Mesodermal cell (in vitro differentiated cells): ENCODE measurements at regions not wholly inside any gene's neighbourhood (a gene's known extent, or its start where the extent isn't known, plus 50 kb on each side); places are given as distances from the start of the nearest gene placed in this dataset.

Experiments
- H3K27ac ChIP-seq: 2 replicates; pipeline ENCODE4 v1.7.0; 2013; ENCODE audit warnings: mild to moderate bottlenecking, low read depth, low read length, moderate library complexity; ENCODE audit not compliant: severe bottlenecking
- H3K36me3 ChIP-seq: 2 replicates; pipeline ENCODE4 v1.7.1; 2013; ENCODE audit warnings: mild to moderate bottlenecking, low read length, moderate library complexity; ENCODE audit not compliant: control insufficient read depth, insufficient read depth
- H3K4me1 ChIP-seq: one replicate; pipeline ENCODE4 v1.7.1; 2013; ENCODE audit warnings: mild to moderate bottlenecking, low read length; ENCODE audit not compliant: insufficient read depth, control insufficient read depth, poor library complexity, severe bottlenecking
- H3K4me3 ChIP-seq: 2 replicates; pipeline ENCODE4 v1.7.0; 2013; ENCODE audit warnings: low read length, control low read depth, mild to moderate bottlenecking; ENCODE audit not compliant: insufficient read depth, poor library complexity, severe bottlenecking; ENCODE audit errors: extremely low read depth
- H3K9me3 ChIP-seq: 2 replicates; pipeline ENCODE4 v1.7.1; 2013; ENCODE audit warnings: mild to moderate bottlenecking, low read length, moderate library complexity; ENCODE audit not compliant: control insufficient read depth
- WGBS, 2 experiments: methylation state at CpG; one replicate each; pipeline ENCODE4 v1.1.5; 2013; ENCODE audit warnings: missing lambda C conversion rate in 2 of 2; ENCODE audit not compliant: insufficient coverage in 2 of 2; 5-methylcytosine and 5-hydroxymethylcytosine counted together

GRCh38 chr6:74253261-74253660 lies 557.3 kb downstream of the CD109 start:
- H3K27ac ChIP-seq: no peak overlapping the region
- WGBS, 2 experiments: 96 to 100% methylated on average over 1 to 2 of the region's 2 CpGs

GRCh38 chr6:74250161-74250818 lies 554.3 kb downstream of the CD109 start:
- Histone ChIP-seq H3K9me3 (no peaks in the 10 kb centered on the region), H3K4me3 (no peak overlapping the region), H3K36me3 (no peaks in the 10 kb centered on the region), H3K27ac (no peak overlapping the region), H3K4me1 (no peaks in the 10 kb centered on the region)
- no CpG with 5 or more reads among the region's 2 CpGs for WGBS, 2 experiments

More at GRCh38 chr6:74253261-74253660, 557.3 kb downstream of the CD109 start:
- H3K36me3 ChIP-seq: no peaks in the 10 kb centered on the region
- no peaks in the 10 kb centered on the region for H3K9me3 ChIP-seq
- no peaks in the 10 kb centered on the region for H3K4me1 ChIP-seq
- H3K4me3 ChIP-seq: no peak overlapping the region

GRCh38 chr6:74249658-74250057 lies 553.7 kb downstream of the CD109 start:
- H3K4me1 ChIP-seq: no peaks in the 10 kb centered on the region
- no peaks in the 10 kb centered on the region for H3K36me3 ChIP-seq
- H3K9me3 ChIP-seq: no peaks in the 10 kb centered on the region
- H3K27ac ChIP-seq: no peak overlapping the region
- no peak overlapping the region for H3K4me3 ChIP-seq
- WGBS, 2 experiments: no CpG with 5 or more reads among the region's 2 CpGs

GRCh38 chr6:74248966-74249365 lies 553.0 kb downstream of the CD109 start:
- no peak overlapping the region for H3K4me3 ChIP-seq
- H3K27ac ChIP-seq: no peak overlapping the region
- H3K4me1 ChIP-seq: no peaks in the 10 kb centered on the region
- no CpG with 5 or more reads among the region's 2 CpGs for WGBS, 2 experiments
- H3K9me3 ChIP-seq: no peaks in the 10 kb centered on the region
- no peaks in the 10 kb centered on the region for H3K36me3 ChIP-seq

GRCh38 chr6:74222768-74223333 lies 526.8 kb downstream of the CD109 start:
- Histone ChIP-seq H3K4me3 (no peak overlapping the region), H3K36me3 (no peaks in the 10 kb centered on the region), H3K27ac (peak overlapping the region; percentile 59), H3K9me3 (no peaks in the 10 kb centered on the region), H3K4me1 (peaks cover 11% of the 10 kb centered on the region)
- WGBS, 2 experiments: 48 to 66% methylated on average over 8 to 9 of the region's 12 CpGs

DNA sequence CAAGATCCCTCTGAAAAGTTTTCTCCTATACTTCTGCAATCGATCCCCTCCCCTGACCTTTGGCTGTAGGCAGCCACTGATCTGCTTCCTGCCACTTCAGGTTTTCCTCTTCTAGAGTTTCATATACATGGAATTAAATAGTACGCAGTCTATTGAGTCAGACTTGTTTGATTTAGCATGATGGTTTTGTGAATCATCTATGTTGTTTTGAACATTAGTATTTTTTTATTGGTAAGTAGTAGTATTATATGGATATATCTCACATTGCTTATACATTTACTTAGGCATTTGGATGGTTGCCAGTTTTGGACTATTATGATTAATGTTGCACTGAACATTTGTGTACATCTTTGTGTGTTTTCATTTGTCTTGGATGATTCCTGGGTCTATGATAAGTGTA lies 518.0 kb downstream of the CD109 start:
- no peaks in the 10 kb centered on the region for H3K36me3 ChIP-seq
- no CpG with 5 or more reads among the region's 2 CpGs for WGBS, 2 experiments
- no peak overlapping the region for H3K4me3 ChIP-seq
- no peaks in the 10 kb centered on the region for H3K4me1 ChIP-seq
- H3K27ac ChIP-seq: no peak overlapping the region
- no peaks in the 10 kb centered on the region for H3K9me3 ChIP-seq

- H3K9me3 ChIP-seq: no peaks in the 10 kb centered on the region
- no peak overlapping the region for H3K4me3 ChIP-seq
- no peak overlapping the region for H3K27ac ChIP-seq
- H3K4me1 ChIP-seq: no peaks in the 10 kb centered on the region
- H3K36me3 ChIP-seq: no peaks in the 10 kb centered on the region
- no CpG with 5 or more reads among the region's 2 CpGs for WGBS, 2 experiments
Measured at GRCh38 chr6:74208239-74208638, 512.2 kb downstream of the CD109 start.

GRCh38 chr6:74199215-74199915 lies 503.4 kb downstream of the CD109 start:
- H3K4me3 ChIP-seq: no peak overlapping the region
- WGBS, 2 experiments: 72 to 100% methylated on average over 1 to 2 of the region's 4 CpGs
- H3K4me1 ChIP-seq: no peaks in the 10 kb centered on the region
- no peaks in the 10 kb centered on the region for H3K9me3 ChIP-seq
- H3K27ac ChIP-seq: no peak overlapping the region
- H3K36me3 ChIP-seq: no peaks in the 10 kb centered on the region

DNA sequence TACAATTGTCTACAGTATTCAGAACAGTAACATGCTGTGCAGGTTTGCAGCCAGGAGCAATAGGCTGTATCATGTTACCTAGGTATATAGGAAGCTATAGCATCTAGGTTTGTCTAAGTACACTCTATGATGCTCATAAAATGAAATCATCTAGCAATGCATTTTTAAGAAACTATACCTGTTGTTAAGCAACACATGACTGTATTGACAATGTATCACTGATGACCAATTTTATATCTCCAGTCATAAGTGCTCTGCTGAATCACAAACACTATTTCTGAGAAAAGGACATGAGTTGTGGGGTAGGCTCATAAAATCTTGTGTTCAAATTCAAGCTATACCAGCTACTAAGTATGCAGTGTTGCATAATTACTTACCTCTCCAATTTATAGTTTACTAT lies 501.3 kb downstream of the CD109 start:
- Histone ChIP-seq H3K9me3 (no peaks in the 10 kb centered on the region), H3K27ac (no peak overlapping the region), H3K36me3 (no peaks in the 10 kb centered on the region)

DNA sequence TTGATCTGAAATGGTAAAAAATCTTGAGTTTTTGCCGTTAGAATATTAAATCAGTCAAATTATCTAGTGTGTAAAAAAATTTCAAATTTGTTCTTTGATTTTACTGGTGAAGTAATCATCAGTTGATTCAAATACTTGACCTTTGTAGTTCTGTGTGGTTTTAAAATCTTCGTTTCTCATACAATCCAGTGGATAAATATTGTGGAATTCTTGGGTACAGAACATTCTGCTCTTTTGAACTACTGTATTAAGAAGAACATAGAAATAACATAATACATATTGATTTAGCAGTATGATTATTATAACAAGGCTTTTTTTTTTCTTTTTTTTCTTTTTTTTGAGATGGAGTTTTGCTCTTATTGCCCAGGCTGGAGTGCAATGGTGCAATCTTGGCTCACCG lies 491.8 kb downstream of the CD109 start:
- H3K9me3 ChIP-seq: no peaks in the 10 kb centered on the region
- WGBS, 2 experiments: 100% methylated on average over 1 of the region's 3 CpGs
- no peak overlapping the region for H3K27ac ChIP-seq
- H3K4me3 ChIP-seq: no peak overlapping the region
- no peaks in the 10 kb centered on the region for H3K36me3 ChIP-seq
- no peaks in the 10 kb centered on the region for H3K4me1 ChIP-seq

More for the DNA sequence above, 501.3 kb downstream of the CD109 start:
- no peaks in the 10 kb centered on the region for H3K4me1 ChIP-seq
- H3K4me3 ChIP-seq: no peak overlapping the region

- Histone ChIP-seq H3K9me3 (no peaks in the 10 kb centered on the region), H3K27ac (no peak overlapping the region), H3K36me3 (no peaks in the 10 kb centered on the region), H3K4me3 (no peak overlapping the region), H3K4me1 (no peaks in the 10 kb centered on the region)
- 83 to 93% methylated on average over 2 to 4 of the region's 5 CpGs for WGBS, 2 experiments
Measured at GRCh38 chr6:74182992-74183391, 487.0 kb downstream of the CD109 start.
